Thymus (tissue), 11 donors: ENCODE measurements at regions not wholly inside any gene's neighbourhood (a gene's known extent, or its start where the extent isn't known, plus 50 kb on each side); places are given as distances from the start of the nearest gene placed in this dataset.
A peak's percentile ranks its signal among the peaks of the same experiment; 100 is the strongest.

Experiments
- DNase-seq, 9 donors: peaks; one replicate each; pipeline ENCODE4 v3.0.0-alpha.2; 2013; ENCODE audit warnings: low spot score in 9 of 9, low read depth in 6 of 9, missing footprints in 1 of 9
- H3K27ac ChIP-seq, 2 donors: one replicate each; pipeline ENCODE4 v1.5.1; 2013; ENCODE audit warnings: control low read depth in 1 of 2, low read depth in 1 of 2, low read length in 1 of 2, mild to moderate bottlenecking in 1 of 2, moderate library complexity in 1 of 2
- H3K27me3 ChIP-seq, 2 donors: one replicate each; pipeline ENCODE4 v1.5.1; 2013; ENCODE audit warnings: low read length in 1 of 2; ENCODE audit not compliant: control insufficient read depth in 2 of 2, insufficient read depth in 1 of 2
- H3K36me3 ChIP-seq, 2 donors: one replicate each; pipeline ENCODE4 v1.5.1; 2013; ENCODE audit warnings: low read length in 1 of 2, mild to moderate bottlenecking in 1 of 2, moderate library complexity in 1 of 2; ENCODE audit not compliant: control insufficient read depth in 2 of 2, insufficient read depth in 2 of 2
- H3K4me1 ChIP-seq, 2 donors: one replicate each; pipeline ENCODE4 v1.5.1; 2013; ENCODE audit warnings: low read length in 2 of 2; ENCODE audit not compliant: control insufficient read depth in 2 of 2, insufficient read depth in 2 of 2
- H3K4me3 ChIP-seq, 2 donors: one replicate each; pipeline ENCODE4 v1.5.1; 2013; ENCODE audit warnings: low read length in 2 of 2, control low read depth in 1 of 2, mild to moderate bottlenecking in 1 of 2
- H3K9me3 ChIP-seq, 2 donors: one replicate each; pipeline ENCODE4 v1.5.1; 2013; ENCODE audit warnings: low read length in 1 of 2, mild to moderate bottlenecking in 1 of 2; ENCODE audit not compliant: control insufficient read depth in 2 of 2, insufficient read depth in 1 of 2
- WGBS: extraction: QIAGEN DNeasy Blood & Tissue Kit; methylation state at CpG from one replicate; pipeline ENCODE4 v1.1.7; 2013; 5-methylcytosine and 5-hydroxymethylcytosine counted together
- donor health status: healthy.

GRCh38 chr2:35873921-35874320, 481.7 kb upstream of the CRIM1 start:
- Histone ChIP-seq H3K4me1 (no peaks in the 10 kb centered on the region), H3K4me3 (no peak overlapping the region), H3K36me3 (no peaks in the 10 kb centered on the region), H3K27me3 (no peaks in the 10 kb centered on the region), H3K27ac (no peak overlapping the region), H3K9me3 (no peaks in the 10 kb centered on the region)
- 84% methylated on average over 4 of the region's 4 CpGs for WGBS
- peak in 2 of 9 donors; percentile 2 to 12 for DNase-seq

- no peaks in the 10 kb centered on the region for H3K27me3 ChIP-seq
- H3K4me1 ChIP-seq = no peaks in the 10 kb centered on the region
- no peaks in the 10 kb centered on the region for H3K36me3 ChIP-seq
- H3K27ac ChIP-seq = no peak overlapping the region
- WGBS = 87% methylated on average over 8 of the region's 8 CpGs
- no peak overlapping the region for H3K4me3 ChIP-seq
- DNase-seq = no peak
- H3K9me3 ChIP-seq = no peaks in the 10 kb centered on the region
Observed at GRCh38 chr2:35871672-35872071, 483.9 kb upstream of the CRIM1 start.

- no peaks in the 10 kb centered on the region for H3K27me3 ChIP-seq
- WGBS = 81% methylated on average over 1 of the region's 1 CpG
- H3K9me3 ChIP-seq = no peaks in the 10 kb centered on the region
- DNase-seq = no peak
- no peaks in the 10 kb centered on the region for H3K36me3 ChIP-seq
- no peak overlapping the region for H3K4me3 ChIP-seq
- H3K4me1 ChIP-seq = no peaks in the 10 kb centered on the region
- no peak overlapping the region for H3K27ac ChIP-seq
Observed at GRCh38 chr2:35870713-35871112, 484.9 kb upstream of the CRIM1 start.

- H3K4me3 ChIP-seq = no peak overlapping the region
- 90% methylated on average over 2 of the region's 2 CpGs for WGBS
- DNase-seq = no peak
Observed at GRCh38 chr2:35864141-35864540, 491.4 kb upstream of the CRIM1 start.

GRCh38 chr2:35858216-35858615, 497.4 kb upstream of the CRIM1 start:
- WGBS = 88% methylated on average over 1 of the region's 1 CpG
- no peaks in the 10 kb centered on the region for H3K4me1 ChIP-seq
- H3K27ac ChIP-seq = no peak overlapping the region
- H3K27me3 ChIP-seq = no peaks in the 10 kb centered on the region
- no peak for DNase-seq
- no peaks in the 10 kb centered on the region for H3K9me3 ChIP-seq
- no peaks in the 10 kb centered on the region for H3K36me3 ChIP-seq
- H3K4me3 ChIP-seq = no peak overlapping the region

More at GRCh38 chr2:35864141-35864540, 491.4 kb upstream of the CRIM1 start:
- H3K27ac ChIP-seq = no peak overlapping the region
- no peaks in the 10 kb centered on the region for H3K9me3 ChIP-seq
- H3K27me3 ChIP-seq = no peaks in the 10 kb centered on the region
- no peaks in the 10 kb centered on the region for H3K4me1 ChIP-seq
- H3K36me3 ChIP-seq = no peaks in the 10 kb centered on the region

GRCh38 chr2:35857498-35857897, 498.1 kb upstream of the CRIM1 start:
- no peak overlapping the region for H3K4me3 ChIP-seq
- WGBS = 54% methylated on average over 3 of the region's 3 CpGs

GRCh38 chr2:35831385-35831784, 524.2 kb upstream of the CRIM1 start:
- H3K4me1 ChIP-seq = no peaks in the 10 kb centered on the region
- no peak overlapping the region for H3K4me3 ChIP-seq
- no peak overlapping the region for H3K27ac ChIP-seq
- no peak for DNase-seq
- no peaks in the 10 kb centered on the region for H3K9me3 ChIP-seq
- H3K36me3 ChIP-seq = no peaks in the 10 kb centered on the region
- no peaks in the 10 kb centered on the region for H3K27me3 ChIP-seq

More at GRCh38 chr2:35857498-35857897, 498.1 kb upstream of the CRIM1 start:
- no peaks in the 10 kb centered on the region for H3K36me3 ChIP-seq
- no peaks in the 10 kb centered on the region for H3K27me3 ChIP-seq
- H3K9me3 ChIP-seq = no peaks in the 10 kb centered on the region
- H3K27ac ChIP-seq = no peak overlapping the region
- DNase-seq = no peak
- H3K4me1 ChIP-seq = no peaks in the 10 kb centered on the region

GRCh38 chr2:35830833-35831232, 524.7 kb upstream of the CRIM1 start:
- DNase-seq = no peak
- Histone ChIP-seq H3K27ac (no peak overlapping the region), H3K27me3 (no peaks in the 10 kb centered on the region), H3K4me3 (no peak overlapping the region), H3K36me3 (no peaks in the 10 kb centered on the region), H3K4me1 (no peaks in the 10 kb centered on the region), H3K9me3 (no peaks in the 10 kb centered on the region)
- WGBS = 91% methylated on average over 1 of the region's 1 CpG

GRCh38 chr2:35827086-35827485, 528.5 kb upstream of the CRIM1 start:
- Histone ChIP-seq H3K27ac (no peak overlapping the region), H3K9me3 (no peaks in the 10 kb centered on the region), H3K4me1 (no peaks in the 10 kb centered on the region), H3K27me3 (no peaks in the 10 kb centered on the region), H3K4me3 (no peak overlapping the region), H3K36me3 (no peaks in the 10 kb centered on the region)
- WGBS = 93% methylated on average over 5 of the region's 5 CpGs
- DNase-seq = no peak

- no peaks in the 10 kb centered on the region for H3K4me1 ChIP-seq
- WGBS = 44% methylated on average over 3 of the region's 3 CpGs
- DNase-seq = no peak
- H3K9me3 ChIP-seq = no peaks in the 10 kb centered on the region
- H3K36me3 ChIP-seq = no peaks in the 10 kb centered on the region
- H3K27me3 ChIP-seq = no peaks in the 10 kb centered on the region
- H3K27ac ChIP-seq = no peak overlapping the region
- no peak overlapping the region for H3K4me3 ChIP-seq
Observed at GRCh38 chr2:35822716-35823115, 532.9 kb upstream of the CRIM1 start.
